Endothelial cell of umbilical vein (primary cell): ENCODE measurements at regions not wholly inside any gene's neighbourhood (a gene's known extent, or its start where the extent isn't known, plus 50 kb on each side); places are given as distances from the start of the nearest gene placed in this dataset.

Source experiments
- BruUV-seq: library from RNA; stranded (reverse); fragments of 400-500 nt; replicated peaks from 2 replicates; lab custom pipeline; 2021; lab: Mats Ljungman, UMichigan
- CTCF ChIA-PET: fragments of 300-600, 350-600 bp; sonication (Branson Sonifier 250); formaldehyde crosslinking; loops from one replicate; lab custom pipeline; 2021; ENCODE audit warnings: antibody characterized with exemption, inconsistent platforms; lab: Charles Lee
- POLR2A ChIA-PET: fragments of 300-600, 350-600 bp; sonication (Branson Sonifier 250); formaldehyde crosslinking; loops from one replicate; lab custom pipeline; 2021; ENCODE audit warnings: antibody characterized with exemption, inconsistent platforms; lab: Charles Lee
- DNase-seq: peaks from one replicate; pipeline ENCODE4 v3.0.0-alpha.2; 2011; ENCODE audit warnings: low read depth, low spot score
- FAIRE-seq: peaks from 2 replicates; lab custom pipeline; 2011; peaks lifted over from hg19 to GRCh38; lab: Jason Lieb, UNC
- H2AFZ ChIP-seq: 2 replicates; pipeline ENCODE4 v1.6.0; 2012; ENCODE audit warnings: low read depth, low read length, control low read depth, inconsistent platforms
- H3K27ac ChIP-seq: 2 replicates; pipeline ENCODE4 v1.5.1; 2011; ENCODE audit warnings: low read depth, mild to moderate bottlenecking, control low read depth, low read length, moderate library complexity; ENCODE audit not compliant: insufficient read depth
- H3K27me3 ChIP-seq, 2 experiments: 2 replicates each; pipeline versions ENCODE4 v1.6.0 to v1.6.1; 2011; ENCODE audit warnings: low read length in 2 of 2, mixed read lengths in 1 of 2; ENCODE audit not compliant: control insufficient read depth in 2 of 2, insufficient read depth in 2 of 2
- H3K36me3 ChIP-seq, 2 experiments: 2 replicates in 1 of 2; 3 replicates in 1 of 2; pipeline ENCODE4 v1.5.1; 2011; ENCODE audit warnings: low read length in 2 of 2, mild to moderate bottlenecking in 1 of 2, moderate library complexity in 1 of 2; ENCODE audit not compliant: control insufficient read depth in 2 of 2, insufficient read depth in 2 of 2; ENCODE audit errors: extremely low read depth in 1 of 2
- H3K4me1 ChIP-seq: 3 replicates; pipeline ENCODE4 v1.5.1; 2011; ENCODE audit warnings: mild to moderate bottlenecking, low read length; ENCODE audit not compliant: control insufficient read depth, insufficient read depth; ENCODE audit errors: extremely low read depth
- H3K4me2 ChIP-seq: 2 replicates; pipeline ENCODE4 v1.6.1; 2011; ENCODE audit warnings: low read length, control low read depth, mixed read lengths; ENCODE audit not compliant: insufficient read depth
- H3K4me3 ChIP-seq, 3 experiments: fragments of 200-600 bp in 1 of 3; sonication (generic), shearing (Covaris generic) in 1 of 3; replicated peaks in 1 of 3; 2 replicates each; pipeline ENCODE4 v1.5.1; 2011 to 2016; ENCODE audit warnings: control low read depth in 3 of 3, low read length in 3 of 3, mild to moderate bottlenecking in 2 of 3, inconsistent platforms in 1 of 3, low read depth in 1 of 3, moderate library complexity in 1 of 3; ENCODE audit not compliant: insufficient read depth in 1 of 3
- H3K79me2 ChIP-seq: 2 replicates; pipeline ENCODE4 v1.6.0; 2012; ENCODE audit warnings: low read length, inconsistent platforms; ENCODE audit not compliant: control insufficient read depth, insufficient read depth
- H3K9ac ChIP-seq: replicated peaks from 2 replicates; pipeline ENCODE3; 2011; ENCODE audit warnings: low read length, control low read depth; ENCODE audit not compliant: insufficient read depth; ENCODE audit errors: extremely low read depth
- H3K9me1 ChIP-seq: replicated peaks from 3 replicates; pipeline ENCODE4 v1.6.0; 2011; ENCODE audit warnings: mild to moderate bottlenecking, low read length; ENCODE audit not compliant: control insufficient read depth, insufficient read depth; ENCODE audit errors: extremely low read depth
- H3K9me3 ChIP-seq: replicated peaks from 2 replicates; pipeline ENCODE4 v1.5.1; 2012; ENCODE audit warnings: low read length, inconsistent platforms; ENCODE audit not compliant: control insufficient read depth, insufficient read depth
- H4K20me1 ChIP-seq: replicated peaks from 2 replicates; pipeline ENCODE3; 2011; ENCODE audit warnings: mild to moderate bottlenecking, low read length; ENCODE audit not compliant: control insufficient read depth, insufficient read depth; ENCODE audit errors: extremely low read depth
- CTCF ChIP-seq, 2 donors: IDR thresholded peaks; 1 replicate in 1 of 2; 2 replicates in 1 of 2; pipeline ENCODE4 v1.5.1; 2011; ENCODE audit warnings: low read length in 2 of 2, mild to moderate bottlenecking in 2 of 2, moderate library complexity in 2 of 2, control low read depth in 1 of 2, inconsistent platforms in 1 of 2, low read depth in 1 of 2; ENCODE audit not compliant: insufficient read depth in 1 of 2; ENCODE audit errors: extremely low read depth in 1 of 2
- FOS ChIP-seq: IDR thresholded peaks from 2 replicates; pipeline ENCODE4 v1.6.1; 2011; ENCODE audit warnings: mild to moderate bottlenecking, low read length, moderate library complexity, borderline replicate concordance; ENCODE audit not compliant: insufficient read depth
- GATA2 ChIP-seq: IDR thresholded peaks from 2 replicates; pipeline ENCODE4 v1.7.0; 2011; ENCODE audit warnings: low read depth, mild to moderate bottlenecking, moderate library complexity, mixed read lengths, low read length; ENCODE audit not compliant: insufficient read length, insufficient read depth
- JUN ChIP-seq: IDR thresholded peaks from 2 replicates; pipeline ENCODE4 v1.6.1; 2011; ENCODE audit warnings: borderline replicate concordance, low read depth; ENCODE audit not compliant: insufficient read length, insufficient read depth
- MAX ChIP-seq: IDR thresholded peaks from 2 replicates; pipeline ENCODE4 v1.6.1; 2011; ENCODE audit not compliant: insufficient read depth, insufficient read length
- MYC ChIP-seq: IDR thresholded peaks from one replicate; pipeline ENCODE4 v1.6.1; 2011; ENCODE audit warnings: mild to moderate bottlenecking, low read depth, low read length
- POLR2AphosphoS5 ChIP-seq: IDR thresholded peaks from 2 replicates; pipeline ENCODE4 v1.6.1; 2012; ENCODE audit warnings: low read depth, mild to moderate bottlenecking, control low read depth, low read length, moderate library complexity; ENCODE audit not compliant: insufficient read depth
- dilution Hi-C: fragments of 300-500 bp; cut with MboI; formaldehyde crosslinking; loops from one replicate; pipeline ENCODE4 v1.15.0; 2019; ENCODE audit warnings: low sequenced_read_pairs; ENCODE audit not compliant: extremely low pct_ligation_motif_present
- intact Hi-C: fragments of 100-400 bp; cut with micrococcal nuclease; formaldehyde crosslinking; loops from one replicate; pipeline ENCODE4 v1.10.0; 2022

- no peaks in the 10 kb centered on the region for H3K4me1 ChIP-seq
- H2AFZ ChIP-seq, result no peak overlapping the region
- no peaks in the 10 kb centered on the region for H3K9me1 ChIP-seq
- FAIRE-seq (no peak), DNase-seq (no peak)
- BruUV-seq, result no TSS peak
- no peaks in the 10 kb centered on the region for H3K9me3 ChIP-seq
- H3K4me3 ChIP-seq, result no peak overlapping the region
- no peaks in the 10 kb centered on the region for H3K79me2 ChIP-seq
- H4K20me1 ChIP-seq, result no peaks in the 10 kb centered on the region
- H3K27ac ChIP-seq, result no peak overlapping the region
- H3K27me3 ChIP-seq, result no peaks in the 10 kb centered on the region
- TF ChIP-seq JUN (no peak), FOS (no peak), POLR2AphosphoS5 (no peak), GATA2 (no peak), MYC (no peak)
- H3K4me2 ChIP-seq, result no peak overlapping the region
- H3K9ac ChIP-seq, result no peak overlapping the region
- no peaks in the 10 kb centered on the region for H3K36me3 ChIP-seq
- intact Hi-C loops, result no loop called here
- CTCF ChIA-PET, result interaction anchor here (1.6 to 1.7 kb wide), 2 partner anchors 16 to 344 kb away, joined by 7 to 9 read pairs; no protein-coding TSS in a partner anchor
- dilution Hi-C loops, result no loop called here
- POLR2A ChIA-PET, result no interaction called here
Observed at GRCh38 chr4:26067035-26067434, 153.0 kb downstream of the SMIM20 start.

GRCh38 chr4:26069218-26069617 is 155.2 kb downstream of the SMIM20 start:
- ChIA-PET POLR2A (no interaction called here), CTCF (interaction anchor here (1.2 kb wide), 1 partner anchor 342 kb away, joined by 4 read pairs; no protein-coding TSS in a partner anchor)
- dilution Hi-C loops (no loop called here), intact Hi-C loops (no loop called here)
- H3K36me3 ChIP-seq, result no peaks in the 10 kb centered on the region
- H4K20me1 ChIP-seq, result no peaks in the 10 kb centered on the region
- no peak overlapping the region for H3K27ac ChIP-seq
- no peaks in the 10 kb centered on the region for H3K4me1 ChIP-seq
- no peak overlapping the region for H2AFZ ChIP-seq
- no peaks in the 10 kb centered on the region for H3K79me2 ChIP-seq
- H3K27me3 ChIP-seq, result no peaks in the 10 kb centered on the region
- no peaks in the 10 kb centered on the region for H3K9me1 ChIP-seq
- DNase-seq (no peak), FAIRE-seq (no peak)
- no peak overlapping the region for H3K4me3 ChIP-seq
- no TSS peak for BruUV-seq
- H3K4me2 ChIP-seq, result no peak overlapping the region
- H3K9me3 ChIP-seq, result no peaks in the 10 kb centered on the region
- no peak overlapping the region for H3K9ac ChIP-seq
- peak; percentile 9 to 22 for TF ChIP-seq CTCF (IDR thresholded peaks at IDR 0.05; ENCODE audit: extremely low read depth in 1 of 2, insufficient read depth in 1 of 2, low read depth in 1 of 2, low read length in 2 of 2)
- no peak for TF ChIP-seq MAX
